Endothelial cell (in vitro differentiated cells): ENCODE measurements at regions not wholly inside any gene's neighbourhood (a gene's known extent, or its start where the extent isn't known, plus 50 kb on each side); places are given as distances from the start of the nearest gene placed in this dataset.

Experiments used
- DNase-seq: peaks from one replicate; pipeline ENCODE4 v3.0.0; 2021; ENCODE audit warnings: low spot score
- H3K27ac Mint-ChIP-seq: one replicate; pipeline ENCODE4 v1.8.0; 2021; ENCODE audit warnings: mixed read lengths, inconsistent platforms; ENCODE audit not compliant: unreplicated experiment
- H3K27me3 Mint-ChIP-seq: one replicate; pipeline ENCODE4 v1.8.0; 2021; ENCODE audit warnings: mild to moderate bottlenecking, moderate library complexity, mixed read lengths, inconsistent platforms; ENCODE audit not compliant: unreplicated experiment
- H3K36me3 Mint-ChIP-seq: one replicate; pipeline ENCODE4 v1.8.0; 2021; ENCODE audit warnings: mild to moderate bottlenecking, low read depth, mixed read lengths, inconsistent platforms; ENCODE audit not compliant: unreplicated experiment
- H3K4me1 Mint-ChIP-seq: one replicate; pipeline ENCODE4 v1.8.0; 2021; ENCODE audit warnings: mild to moderate bottlenecking, mixed read lengths, inconsistent platforms; ENCODE audit not compliant: unreplicated experiment
- H3K4me3 Mint-ChIP-seq: one replicate; pipeline ENCODE4 v1.8.0; 2021; ENCODE audit warnings: mild to moderate bottlenecking, mixed read lengths, inconsistent platforms; ENCODE audit not compliant: unreplicated experiment
- H3K9me3 Mint-ChIP-seq: one replicate; pipeline ENCODE4 v1.8.0; 2021; ENCODE audit warnings: mixed read lengths, inconsistent platforms; ENCODE audit not compliant: unreplicated experiment
- CTCF ChIP-seq: fragments of 200-600 bp; sonication (generic); IDR thresholded peaks from one replicate; pipeline ENCODE4 v1.5.0; 2021; ENCODE audit warnings: antibody characterized with exemption; ENCODE audit not compliant: unreplicated experiment

DNA sequence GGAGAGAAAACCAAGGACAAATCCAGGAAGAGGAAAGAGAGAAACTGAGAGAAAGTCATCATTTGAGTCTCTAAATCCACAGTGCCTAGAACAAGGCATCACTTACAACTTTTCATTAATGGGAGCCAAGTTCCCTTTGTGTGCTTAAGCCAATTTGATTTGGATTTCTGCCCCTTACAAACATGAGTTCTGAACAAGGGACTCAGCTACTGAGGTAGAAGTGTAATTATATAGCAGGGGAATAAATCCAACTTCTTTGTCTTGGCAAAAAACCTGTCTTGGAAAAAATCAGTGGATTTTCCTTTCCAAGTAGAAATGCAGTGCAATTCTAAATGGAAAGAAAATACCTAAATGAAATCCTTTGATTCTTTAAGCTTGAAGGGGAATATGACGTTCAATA lies 307.2 kb upstream of the CNTN3 start:
- Mint-ChIP-seq H3K27me3 (no peaks in the 10 kb centered on the region), H3K9me3 (no peaks in the 10 kb centered on the region), H3K4me3 (no peak overlapping the region), H3K36me3 (no peaks in the 10 kb centered on the region), H3K4me1 (no peaks in the 10 kb centered on the region), H3K27ac (no peak overlapping the region)
- no peak for DNase-seq
- no peak for TF ChIP-seq CTCF

- DNase-seq = no peak
- Mint-ChIP-seq H3K4me1 (no peaks in the 10 kb centered on the region), H3K27me3 (no peaks in the 10 kb centered on the region), H3K27ac (no peak overlapping the region), H3K4me3 (no peak overlapping the region), H3K36me3 (no peaks in the 10 kb centered on the region), H3K9me3 (no peaks in the 10 kb centered on the region)
- no peak for TF ChIP-seq CTCF
Observed at GRCh38 chr3:74920721-74921350, 306.4 kb upstream of the CNTN3 start.

DNA sequence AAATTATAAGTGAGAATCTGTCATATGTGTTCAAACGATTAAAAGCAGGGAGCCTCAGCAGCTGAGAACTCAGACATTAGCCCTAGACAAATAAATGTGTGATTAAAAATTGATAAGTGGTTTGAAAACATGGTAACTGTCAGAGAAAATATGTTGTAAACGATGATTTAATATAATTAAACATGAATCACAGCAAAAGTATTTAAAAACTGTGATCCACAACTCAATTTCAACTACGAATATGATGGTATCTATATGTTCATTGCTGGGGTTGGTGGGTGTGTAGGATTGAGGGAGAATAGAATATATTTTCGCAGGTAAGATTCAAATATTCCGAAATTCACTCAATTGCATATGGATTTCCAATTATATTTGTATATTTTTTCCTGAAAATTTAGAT lies 302.2 kb upstream of the CNTN3 start:
- TF ChIP-seq CTCF = no peak
- no peaks in the 10 kb centered on the region for H3K27me3 Mint-ChIP-seq
- H3K4me3 Mint-ChIP-seq = no peak overlapping the region
- no peaks in the 10 kb centered on the region for H3K4me1 Mint-ChIP-seq
- no peaks in the 10 kb centered on the region for H3K9me3 Mint-ChIP-seq
- H3K36me3 Mint-ChIP-seq = no peaks in the 10 kb centered on the region
- no peak overlapping the region for H3K27ac Mint-ChIP-seq
- no peak for DNase-seq

DNA sequence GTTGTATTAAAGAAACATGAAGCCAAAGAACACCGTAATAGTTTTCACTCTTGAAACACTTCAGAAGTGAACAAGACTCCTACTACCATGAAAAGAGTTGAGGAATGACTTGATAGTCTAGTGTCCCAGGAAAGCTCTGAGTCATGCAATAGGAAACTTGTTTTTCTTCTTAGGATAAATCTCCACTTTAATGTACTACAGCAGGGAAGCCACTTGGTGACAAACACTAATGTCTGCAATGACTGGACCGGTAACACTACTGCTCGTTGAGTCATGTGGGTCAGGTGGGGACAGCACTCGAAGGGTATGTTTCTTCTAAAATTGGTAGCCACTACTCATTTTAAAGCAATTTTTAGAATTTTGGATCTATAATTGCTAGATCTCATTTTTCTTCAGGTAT lies 291.7 kb upstream of the CNTN3 start:
- DNase-seq = no peak
- Mint-ChIP-seq H3K27me3 (no peaks in the 10 kb centered on the region), H3K4me1 (no peaks in the 10 kb centered on the region), H3K9me3 (no peaks in the 10 kb centered on the region), H3K36me3 (no peaks in the 10 kb centered on the region), H3K4me3 (no peak overlapping the region), H3K27ac (no peak overlapping the region)
- no peak for TF ChIP-seq CTCF

- H3K4me3 Mint-ChIP-seq = no peak overlapping the region
- no peaks in the 10 kb centered on the region for H3K9me3 Mint-ChIP-seq
- no peaks in the 10 kb centered on the region for H3K27me3 Mint-ChIP-seq
- no peak overlapping the region for H3K27ac Mint-ChIP-seq
- DNase-seq = no peak
- no peaks in the 10 kb centered on the region for H3K36me3 Mint-ChIP-seq
- H3K4me1 Mint-ChIP-seq = no peaks in the 10 kb centered on the region
- no peak for TF ChIP-seq CTCF
Observed at GRCh38 chr3:74905478-74905877, 291.0 kb upstream of the CNTN3 start.
